Esophagus squamous epithelium (tissue), 4 donors: ENCODE measurements at regions not wholly inside any gene's neighbourhood (a gene's known extent, or its start where the extent isn't known, plus 50 kb on each side); places are given as distances from the start of the nearest gene placed in this dataset.

Source experiments
- CTCF ChIP-seq, 6 experiments: fragments of 450-650 bp in 4 of 6; fragments of 200-600 bp in 2 of 6; sonication (generic) in 2 of 6; IDR thresholded peaks; one replicate each; pipeline ENCODE4 v1.5.1; 2016 to 2019; ENCODE audit warnings: antibody characterized with exemption in 6 of 6, mild to moderate bottlenecking in 4 of 6, moderate library complexity in 4 of 6
- POLR2A ChIP-seq, 4 donors: fragments of 450-650 bp; IDR thresholded peaks; one replicate each; pipeline ENCODE4 v1.6.1; 2017; ENCODE audit warnings: antibody characterized with exemption in 4 of 4, mild to moderate bottlenecking in 4 of 4, moderate library complexity in 3 of 4

GRCh38 chr6:92723390-92723931 lies 695.9 kb downstream of the EPHA7 start:
- TF ChIP-seq CTCF (IDR thresholded peaks at IDR 0.05) (no peak), POLR2A (IDR thresholded peaks at IDR 0.05) (no peak)
